ENCODE measurements at regions not wholly inside any gene's neighbourhood (a gene's known extent, or its start where the extent isn't known, plus 50 kb on each side); places are given as distances from the start of the nearest gene placed in this dataset.
"Not testable (repeated sequence)": the region's sequence is repeated elsewhere in the genome, so short reads cannot be mapped to it uniquely, and the experiment has no call there.

- no peak for DNase-seq (ENCODE audit: low read depth)
Measured at GRCh38 chr10:10730471-10731043, 287.1 kb upstream of the CELF2 start.

GRCh38 chr10:10731366-10731765 lies 286.3 kb upstream of the CELF2 start:
- DNase-seq (ENCODE audit: low read depth) = no peak

- no peak for DNase-seq (ENCODE audit: low read depth)
Measured at GRCh38 chr10:10734356-10735064, 283.2 kb upstream of the CELF2 start.

DNA sequence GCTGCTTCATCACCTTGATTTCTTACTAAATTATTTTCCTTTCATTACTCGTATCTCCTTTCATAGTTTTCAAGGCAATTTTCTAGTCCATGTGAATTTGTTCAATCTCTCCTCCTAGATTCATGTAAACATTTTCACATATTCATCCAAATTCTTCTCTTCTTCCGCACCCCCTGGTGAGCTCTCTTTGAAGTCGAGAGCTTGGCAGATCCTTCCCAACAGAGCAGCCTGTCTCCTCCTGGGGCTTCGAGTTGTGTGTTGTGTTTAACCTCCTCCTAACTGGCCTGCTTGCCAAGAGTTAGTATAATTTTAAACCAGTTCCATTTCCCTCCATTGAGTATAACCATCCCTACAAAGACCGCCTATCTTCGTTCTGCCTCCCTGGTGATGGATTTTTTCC lies 272.4 kb upstream of the CELF2 start:
- no peak for DNase-seq (ENCODE audit: low read depth)

GRCh38 chr10:10755490-10755889 lies 262.2 kb upstream of the CELF2 start:
- DNase-seq (ENCODE audit: low read depth) = no peak

DNA sequence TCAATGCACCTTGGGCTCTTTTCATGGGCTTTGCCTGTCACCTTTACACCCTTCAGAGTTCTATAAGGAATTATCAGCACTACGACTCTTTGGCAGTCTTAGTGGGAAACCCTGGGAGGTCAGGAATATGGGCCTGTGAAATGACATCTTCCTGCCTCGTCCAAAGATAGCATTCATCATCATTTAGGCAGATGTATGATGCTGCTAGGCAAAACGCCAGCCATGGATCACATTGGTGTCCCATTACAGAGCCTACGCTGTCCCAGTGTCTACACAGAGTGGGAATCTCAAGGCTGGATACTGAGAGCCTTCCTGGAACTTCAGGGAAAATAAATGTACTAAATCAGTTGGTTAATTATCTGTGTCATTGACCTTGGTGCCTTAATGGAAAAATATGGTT lies 259.4 kb upstream of the CELF2 start:
- DNase-seq (ENCODE audit: low read depth) = no peak

DNA sequence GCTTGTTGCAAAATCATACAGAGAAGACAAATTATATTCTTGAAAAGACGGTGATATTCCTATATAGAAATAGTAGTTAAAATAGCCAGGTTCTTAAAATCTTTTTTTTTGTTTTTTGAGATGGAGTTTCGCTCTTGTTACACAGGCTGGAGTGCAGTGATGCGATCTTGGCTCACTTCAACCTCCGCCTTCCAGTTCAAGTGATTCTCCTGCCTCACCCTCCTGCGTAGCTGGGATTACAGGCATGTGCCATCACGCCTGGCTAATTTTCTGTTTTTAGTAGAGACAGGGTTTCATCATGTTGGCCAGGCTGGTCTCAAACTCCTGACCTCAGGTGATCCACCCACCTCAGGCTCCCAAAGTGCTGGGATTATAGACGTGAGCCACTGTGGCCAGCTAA lies 257.9 kb upstream of the CELF2 start:
- DNase-seq (ENCODE audit: low read depth) = not testable (repeated sequence)

GRCh38 chr10:10765017-10765416 lies 252.7 kb upstream of the CELF2 start:
- no peak for DNase-seq (ENCODE audit: low read depth)

GRCh38 chr10:10772411-10772810 lies 245.3 kb upstream of the CELF2 start:
- DNase-seq (ENCODE audit: low read depth) = no peak

DNA sequence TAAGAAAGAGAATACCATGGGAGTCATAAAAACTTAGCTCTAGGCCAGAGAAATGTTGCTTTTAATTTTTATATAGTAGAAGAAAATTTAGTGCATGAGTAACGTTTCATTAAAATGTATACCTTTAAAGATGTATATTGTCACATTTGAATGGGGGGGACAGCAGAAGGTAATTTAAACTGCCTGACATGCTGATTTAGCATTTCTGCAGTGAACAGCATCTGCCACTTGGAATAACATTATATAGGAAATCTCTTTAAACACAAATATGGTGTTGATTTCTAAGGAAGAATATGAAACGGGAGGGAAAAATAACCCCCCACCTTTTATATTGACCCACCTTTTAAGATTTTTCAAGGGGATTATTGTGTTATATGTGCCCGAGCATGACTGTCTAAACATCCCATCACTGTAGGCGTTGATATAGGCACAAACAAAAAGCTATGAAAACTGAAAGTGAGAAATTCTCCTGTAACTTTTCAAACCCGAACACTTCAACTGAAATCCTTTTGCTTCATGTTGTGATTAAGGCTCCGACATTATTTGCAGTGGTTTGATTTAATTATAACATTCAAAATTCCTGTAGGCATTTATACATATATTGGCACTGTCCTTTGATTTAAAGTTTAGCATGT lies 244.7 kb upstream of the CELF2 start:
- no peak for DNase-seq (ENCODE audit: low read depth)

DNA sequence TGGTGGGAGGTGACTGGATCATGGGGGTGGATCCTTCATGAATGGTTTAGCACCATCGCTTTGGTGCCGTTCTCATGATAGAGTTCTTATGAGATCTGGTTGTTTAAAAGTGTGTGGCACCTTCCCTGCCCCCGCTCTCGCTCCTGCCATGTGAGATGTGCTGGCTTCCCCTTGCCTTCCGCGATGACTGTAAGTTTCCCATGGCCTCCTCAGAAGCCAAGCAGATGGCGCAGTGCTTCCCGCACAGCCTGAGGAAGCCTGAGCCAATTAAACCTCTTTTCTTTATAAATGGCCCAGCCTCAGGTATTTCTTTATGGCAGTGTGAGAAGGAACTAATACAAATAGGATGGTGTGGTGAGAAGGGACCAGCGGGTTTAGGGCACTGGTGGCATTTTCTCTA lies 243.3 kb upstream of the CELF2 start:
- DNase-seq (ENCODE audit: low read depth) = no peak

DNA sequence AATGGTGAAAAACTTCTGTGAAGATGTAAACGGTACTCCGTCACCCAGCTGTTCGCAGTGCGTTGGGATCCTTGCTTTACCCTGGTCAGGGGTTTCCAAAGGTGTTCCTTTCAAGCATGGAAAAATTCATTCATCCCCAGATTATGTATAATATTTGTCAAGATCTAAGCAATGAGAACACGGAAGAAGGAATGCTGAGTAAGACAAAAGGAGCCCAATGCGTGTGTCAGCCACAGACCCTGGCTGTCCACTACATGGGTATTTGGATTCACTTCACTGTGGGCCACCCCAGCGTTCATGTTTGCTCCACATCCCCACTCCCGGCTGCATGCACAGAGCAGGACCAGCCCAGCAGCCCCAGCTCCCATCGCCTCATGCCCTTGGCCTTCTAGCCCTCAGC lies 241.3 kb upstream of the CELF2 start:
- no peak for DNase-seq (ENCODE audit: low read depth)

DNA sequence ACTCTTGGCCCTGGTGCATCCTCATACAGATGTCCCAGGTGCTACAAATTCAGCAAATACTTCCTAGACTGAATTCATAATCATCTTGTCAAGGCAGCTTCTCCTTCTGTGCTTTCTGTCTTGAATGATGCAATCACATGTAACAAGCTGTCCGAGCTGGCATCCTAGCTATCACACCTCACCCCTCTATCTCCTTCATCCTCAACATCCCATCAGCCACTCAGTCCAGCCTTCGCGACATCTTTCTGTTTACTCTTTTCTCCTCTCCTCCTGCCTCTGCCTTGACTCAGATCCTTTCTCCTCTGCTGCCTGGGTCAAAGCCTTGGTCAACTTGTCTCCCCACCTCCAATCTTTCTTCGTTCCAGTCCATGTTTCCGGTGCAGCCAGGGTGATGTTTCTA lies 240.4 kb upstream of the CELF2 start:
- no peak for DNase-seq (ENCODE audit: low read depth)

DNA sequence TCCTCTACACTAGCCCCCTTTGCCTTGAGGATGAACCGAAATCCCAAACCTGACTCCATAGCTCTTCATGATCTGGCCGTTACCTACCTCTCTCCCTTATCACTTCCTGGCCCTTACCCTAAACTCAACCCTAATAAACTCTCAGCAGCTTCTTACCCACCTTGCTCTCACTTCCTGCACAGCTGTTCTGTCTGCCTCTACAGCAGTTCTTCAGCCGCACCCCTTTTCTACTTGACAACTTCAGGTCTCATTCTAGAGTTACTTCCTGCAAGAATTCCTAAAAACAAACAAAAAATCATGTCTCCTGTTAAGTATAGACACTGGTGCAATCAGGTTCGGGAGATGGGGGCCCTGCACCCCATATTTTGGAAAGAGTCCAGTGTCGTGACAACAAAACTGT lies 239.9 kb upstream of the CELF2 start:
- DNase-seq (ENCODE audit: low read depth) = no peak

DNA sequence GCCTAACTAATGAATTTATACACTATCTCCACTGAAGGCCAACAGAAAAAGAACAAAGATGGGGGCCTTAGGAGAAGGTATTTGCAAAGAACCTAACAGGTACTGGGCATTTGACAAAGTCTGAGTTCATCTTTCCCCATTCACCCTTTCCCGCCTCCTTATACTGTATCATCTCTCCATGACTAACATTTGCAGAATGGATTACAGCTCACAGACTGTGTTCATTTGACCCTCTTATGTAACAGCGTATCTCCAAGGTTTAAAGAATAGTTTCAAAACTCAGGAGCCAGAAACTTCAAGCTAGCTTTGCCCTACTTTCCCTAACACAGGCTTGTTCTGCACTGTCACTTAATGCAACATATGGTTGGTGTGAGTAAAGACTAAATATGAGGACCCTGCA lies 238.7 kb upstream of the CELF2 start:
- DNase-seq (ENCODE audit: low read depth) = no peak

GRCh38 chr10:10779511-10779910 lies 238.2 kb upstream of the CELF2 start:
- DNase-seq (ENCODE audit: low read depth) = no peak

GRCh38 chr10:10780746-10781145 lies 236.9 kb upstream of the CELF2 start:
- DNase-seq (ENCODE audit: low read depth) = peak; percentile 39

DNA sequence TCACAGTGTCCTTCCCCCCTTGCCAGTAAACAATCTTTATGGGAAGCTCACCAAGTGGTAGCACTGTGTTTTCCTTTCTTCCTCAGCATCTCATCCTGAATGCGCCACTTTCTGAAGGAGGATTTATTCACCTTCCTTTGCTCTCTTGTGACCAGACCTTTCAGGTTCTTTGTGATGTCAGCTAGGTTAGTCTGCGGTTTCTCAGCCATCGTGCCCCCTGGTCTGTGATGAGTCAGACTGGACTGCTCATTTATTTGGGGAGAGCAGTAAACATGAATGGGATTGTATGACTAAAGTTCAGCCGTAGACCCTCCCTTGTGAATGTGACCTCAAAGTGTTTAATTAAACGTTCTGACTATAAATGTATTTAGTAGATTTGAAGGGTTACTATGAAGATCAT lies 235.1 kb upstream of the CELF2 start:
- peak; percentile 84 for DNase-seq (ENCODE audit: low read depth)

DNA sequence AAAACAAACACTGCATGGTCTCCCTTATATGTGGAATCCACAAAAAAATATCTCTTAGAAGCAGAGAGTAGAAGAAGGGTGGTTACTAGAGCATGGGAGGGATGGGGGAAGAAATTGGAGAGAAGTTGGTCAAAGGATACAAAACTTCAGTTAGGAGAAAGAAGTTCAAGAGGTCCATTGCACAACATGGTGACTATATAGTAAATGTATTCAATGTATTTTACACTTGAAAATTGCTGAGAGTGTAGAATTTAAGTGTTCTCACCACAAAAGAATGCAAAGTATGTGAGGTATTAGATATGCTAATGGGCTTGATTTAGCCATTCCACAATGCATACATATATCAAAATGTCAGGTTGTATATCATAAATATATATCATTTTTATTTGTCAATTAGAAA lies 232.0 kb upstream of the CELF2 start:
- peak; percentile 88 for DNase-seq (ENCODE audit: low read depth)

DNA sequence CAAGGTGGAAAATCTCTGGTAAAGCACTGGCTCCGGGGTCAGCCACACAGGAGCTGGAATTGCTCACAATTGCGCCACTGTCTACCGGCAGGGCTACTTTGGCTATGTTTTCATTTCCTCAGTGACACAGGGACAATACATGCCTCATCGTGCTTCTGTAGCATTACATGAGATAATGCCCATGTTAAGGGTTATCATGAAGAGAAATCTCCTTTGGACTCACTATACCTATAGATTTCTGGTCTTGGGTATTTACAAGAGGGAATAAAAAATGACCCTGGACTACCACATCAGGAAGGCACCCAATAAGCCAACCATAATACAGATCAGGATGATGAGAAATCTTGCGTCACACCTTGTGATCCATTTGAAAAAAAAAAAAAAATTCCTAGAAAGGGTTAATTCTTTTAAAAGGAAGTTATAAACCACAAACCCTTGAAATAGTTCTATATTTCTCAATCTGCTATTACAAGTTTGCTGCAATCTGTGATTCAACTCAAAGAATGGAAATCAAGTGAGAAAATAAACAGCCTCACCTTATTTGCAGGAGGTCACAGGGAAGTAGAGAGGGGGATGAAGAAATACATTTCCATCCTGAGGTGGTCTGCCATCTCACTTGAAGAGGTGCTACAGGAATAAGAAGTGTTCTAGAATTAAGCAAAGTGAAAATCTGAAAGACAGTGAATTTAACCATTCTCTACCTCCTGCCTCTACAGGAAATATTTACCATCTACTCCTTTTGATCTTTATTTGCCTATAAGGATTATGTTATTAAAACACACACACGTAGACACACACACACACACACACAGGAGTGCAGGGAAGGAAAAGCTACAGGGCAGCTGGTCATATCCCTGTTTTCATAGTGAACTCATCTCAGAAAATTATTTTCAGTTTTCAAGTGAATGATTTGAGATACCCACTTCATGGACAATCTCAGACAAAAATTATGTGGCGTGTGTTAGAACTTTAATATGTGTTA lies 231.3 kb upstream of the CELF2 start:
- DNase-seq (ENCODE audit: low read depth) = peak; percentile 85

GRCh38 chr10:10787586-10787985 lies 230.1 kb upstream of the CELF2 start:
- DNase-seq (ENCODE audit: low read depth) = no peak

DNA sequence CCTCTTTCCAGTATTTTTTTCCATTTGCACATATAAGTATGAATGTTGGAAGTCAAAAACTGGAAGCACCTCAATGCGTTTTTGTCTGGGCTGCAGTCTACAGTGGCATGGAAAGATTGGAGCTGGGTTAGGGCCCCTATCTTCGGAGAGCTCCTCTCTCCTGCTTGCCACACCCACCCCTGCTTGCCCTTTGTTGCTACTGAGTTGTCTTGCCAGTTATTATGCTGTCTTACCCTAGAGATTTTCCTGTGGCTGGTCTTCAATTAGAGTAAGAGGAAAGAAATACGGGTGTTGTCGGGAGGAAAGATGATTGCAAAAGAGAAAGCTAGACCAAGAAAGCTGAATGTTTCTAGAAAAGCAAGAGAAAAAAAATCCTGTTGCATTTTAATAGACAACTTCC lies 228.9 kb upstream of the CELF2 start:
- no peak for DNase-seq (ENCODE audit: low read depth)

DNA sequence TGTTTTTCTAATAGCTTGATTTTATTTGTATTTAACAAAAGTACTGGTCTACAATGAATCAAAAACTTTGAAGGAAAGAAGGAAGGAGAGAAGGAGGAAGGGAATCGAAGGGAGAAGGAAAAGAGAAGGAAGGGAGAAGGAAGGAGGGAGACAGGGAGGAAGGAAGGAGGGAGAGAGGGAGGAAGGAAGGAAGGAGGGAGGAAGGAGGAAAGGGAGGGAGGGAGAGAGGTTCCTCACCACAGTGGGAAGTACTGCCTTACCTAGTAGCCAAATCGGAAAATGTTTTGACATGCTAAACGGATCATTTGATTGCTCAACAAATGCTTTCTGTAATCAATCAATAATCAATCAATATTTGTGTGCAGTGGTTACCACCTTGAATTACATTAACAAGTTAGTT lies 225.8 kb upstream of the CELF2 start:
- no peak for DNase-seq (ENCODE audit: low read depth)

Measured in ELR (cell line).